ENCODE measurements at regions not wholly inside any gene's neighbourhood (a gene's known extent, or its start where the extent isn't known, plus 50 kb on each side); places are given as distances from the start of the nearest gene placed in this dataset.

GRCh38 chr4:144799486-144799885 lies 153.5 kb downstream of the HHIP start:
- no peak overlapping the region for H3K4me3 ChIP-seq (ENCODE audit: low read depth, low read length)

GRCh38 chr4:144801731-144802130 lies 155.8 kb downstream of the HHIP start:
- Histone ChIP-seq H3K4me3 (ENCODE audit: low read depth, low read length) (no peak overlapping the region), H3K27me3 (ENCODE audit: control insufficient read depth, insufficient read depth, low read length) (no peaks in the 10 kb centered on the region), H3K27ac (ENCODE audit: low read depth, low read length) (no peak overlapping the region), H3K9me3 (ENCODE audit: control insufficient read depth, insufficient read depth, low read length) (no peaks in the 10 kb centered on the region)
- ChIA-PET CTCF (no interaction called here), POLR2A (no interaction called here)
- no peak for DNase-seq (ENCODE audit: low read depth, low spot score)
- TF ChIP-seq CTCF (IDR thresholded peaks at IDR 0.05; ENCODE audit: low read depth, low read length), result no peak

More at GRCh38 chr4:144799486-144799885, 153.5 kb downstream of the HHIP start:
- TF ChIP-seq CTCF (IDR thresholded peaks at IDR 0.05; ENCODE audit: low read depth, low read length), result no peak
- H3K27me3 ChIP-seq (ENCODE audit: control insufficient read depth, insufficient read depth, low read length), result no peaks in the 10 kb centered on the region
- CTCF ChIA-PET, result no interaction called here
- H3K27ac ChIP-seq (ENCODE audit: low read depth, low read length), result no peak overlapping the region
- DNase-seq (ENCODE audit: low read depth, low spot score), result no peak
- H3K9me3 ChIP-seq (ENCODE audit: control insufficient read depth, insufficient read depth, low read length), result no peaks in the 10 kb centered on the region
- POLR2A ChIA-PET, result no interaction called here

- Histone ChIP-seq H3K27me3 (ENCODE audit: control insufficient read depth, insufficient read depth, low read length) (no peaks in the 10 kb centered on the region), H3K27ac (ENCODE audit: low read depth, low read length) (no peak overlapping the region), H3K4me3 (ENCODE audit: low read depth, low read length) (no peak overlapping the region), H3K9me3 (ENCODE audit: control insufficient read depth, insufficient read depth, low read length) (peaks cover 4% of the 10 kb centered on the region; the same call in 1 of the 2 replicates)
- no peak for DNase-seq (ENCODE audit: low read depth, low spot score)
- CTCF ChIA-PET, result no interaction called here
- TF ChIP-seq CTCF (IDR thresholded peaks at IDR 0.05; ENCODE audit: low read depth, low read length), result no peak
- POLR2A ChIA-PET, result no interaction called here
Measured at GRCh38 chr4:144808034-144808433, 162.1 kb downstream of the HHIP start.

GRCh38 chr4:144809056-144809640 lies 163.2 kb downstream of the HHIP start:
- POLR2A ChIA-PET, result no interaction called here
- Histone ChIP-seq H3K4me3 (ENCODE audit: low read depth, low read length) (no peak overlapping the region), H3K27me3 (ENCODE audit: control insufficient read depth, insufficient read depth, low read length) (no peaks in the 10 kb centered on the region), H3K27ac (ENCODE audit: low read depth, low read length) (no peak overlapping the region), H3K9me3 (ENCODE audit: control insufficient read depth, insufficient read depth, low read length) (peaks cover 4% of the 10 kb centered on the region; the same call in 1 of the 2 replicates)
- CTCF ChIA-PET, result no interaction called here
- no peak for DNase-seq (ENCODE audit: low read depth, low spot score)
- no peak for TF ChIP-seq CTCF (IDR thresholded peaks at IDR 0.05; ENCODE audit: low read depth, low read length)

- CTCF ChIA-PET, result no interaction called here
- H3K9me3 ChIP-seq (ENCODE audit: control insufficient read depth, insufficient read depth, low read length), result no peaks in the 10 kb centered on the region
- no peak overlapping the region for H3K27ac ChIP-seq (ENCODE audit: low read depth, low read length)
Measured at GRCh38 chr4:144816668-144817067, 170.7 kb downstream of the HHIP start.

More at GRCh38 chr4:144816668-144817067, 170.7 kb downstream of the HHIP start:
- no peak overlapping the region for H3K4me3 ChIP-seq (ENCODE audit: low read depth, low read length)
- POLR2A ChIA-PET, result no interaction called here
- TF ChIP-seq CTCF (IDR thresholded peaks at IDR 0.05; ENCODE audit: low read depth, low read length), result no peak
- DNase-seq (ENCODE audit: low read depth, low spot score), result no peak
- no peaks in the 10 kb centered on the region for H3K27me3 ChIP-seq (ENCODE audit: control insufficient read depth, insufficient read depth, low read length)

Data from AG04450 (cell line).